ENCODE measurements at regions not wholly inside any gene's neighbourhood (a gene's known extent, or its start where the extent isn't known, plus 50 kb on each side); places are given as distances from the start of the nearest gene placed in this dataset.

GRCh38 chr1:65704318-65704717 lies 88.4 kb upstream of the PDE4B start:
- H3K4me1 ChIP-seq (ENCODE audit: insufficient read depth, low read length, poor library complexity, severe bottlenecking), result no peaks in the 10 kb centered on the region
- no peak for TF ChIP-seq EZH2 (IDR thresholded peaks at IDR 0.05; ENCODE audit: borderline replicate concordance, low read depth, low read length, poor library complexity, severe bottlenecking)
- no peak for TF ChIP-seq CTCF (conservative IDR thresholded peaks at IDR 0.05; ENCODE audit: low read depth, low read length)
- peaks cover 8% of the 10 kb centered on the region for H3K27me3 ChIP-seq (replicated peaks; ENCODE audit: insufficient read depth, low read depth, low read length, poor library complexity)
- no peak for DNase-seq (ENCODE audit: low spot score)
- POLR2A ChIA-PET (ENCODE audit: low non-redundant PET), result no interaction called here
- BruUV-seq (replicated peaks), result no TSS peak
- CTCF ChIA-PET, result no interaction called here
- intact Hi-C loops (cut with micrococcal nuclease; ENCODE audit: unreplicated experiment), result no loop called here
- no peaks in the 10 kb centered on the region for H3K9me3 ChIP-seq (ENCODE audit: low read depth, low read length, poor library complexity, severe bottlenecking)
- no peak overlapping the region for H3K27ac ChIP-seq (ENCODE audit: low read depth, low read length, poor library complexity, severe bottlenecking)
- no peak overlapping the region for H3K4me3 ChIP-seq (ENCODE audit: low read depth, low read length, poor library complexity, severe bottlenecking)
- H3K36me3 ChIP-seq (ENCODE audit: insufficient read depth, low read length, poor library complexity, severe bottlenecking), result no peaks in the 10 kb centered on the region

GRCh38 chr1:65717815-65718454 lies 74.8 kb upstream of the PDE4B start:
- Histone ChIP-seq H3K27me3 (replicated peaks; ENCODE audit: insufficient read depth, low read depth, low read length, poor library complexity) (no peaks in the 10 kb centered on the region), H3K27ac (ENCODE audit: low read depth, low read length, poor library complexity, severe bottlenecking) (no peak overlapping the region), H3K36me3 (ENCODE audit: insufficient read depth, low read length, poor library complexity, severe bottlenecking) (no peaks in the 10 kb centered on the region), H3K4me3 (ENCODE audit: low read depth, low read length, poor library complexity, severe bottlenecking) (no peak overlapping the region), H3K4me1 (ENCODE audit: insufficient read depth, low read length, poor library complexity, severe bottlenecking) (no peaks in the 10 kb centered on the region), H3K9me3 (ENCODE audit: low read depth, low read length, poor library complexity, severe bottlenecking) (no peaks in the 10 kb centered on the region)
- POLR2A ChIA-PET (ENCODE audit: low non-redundant PET), result no interaction called here
- BruUV-seq (replicated peaks), result no TSS peak
- peak; percentile 9 for DNase-seq (ENCODE audit: low spot score)
- intact Hi-C loops (cut with micrococcal nuclease; ENCODE audit: unreplicated experiment), result loop anchor here (5.0 kb wide), 1 partner anchor 524 kb away; no protein-coding TSS in a partner anchor
- TF ChIP-seq CTCF (conservative IDR thresholded peaks at IDR 0.05; ENCODE audit: low read depth, low read length) (peak; percentile 20; the same call in 1 of the 2 replicates), EZH2 (IDR thresholded peaks at IDR 0.05; ENCODE audit: borderline replicate concordance, low read depth, low read length, poor library complexity, severe bottlenecking) (no peak)
- CTCF ChIA-PET, result no interaction called here

- Histone ChIP-seq H3K9me3 (ENCODE audit: low read depth, low read length, poor library complexity, severe bottlenecking) (no peaks in the 10 kb centered on the region), H3K4me1 (ENCODE audit: insufficient read depth, low read length, poor library complexity, severe bottlenecking) (no peaks in the 10 kb centered on the region), H3K36me3 (ENCODE audit: insufficient read depth, low read length, poor library complexity, severe bottlenecking) (no peaks in the 10 kb centered on the region), H3K27ac (ENCODE audit: low read depth, low read length, poor library complexity, severe bottlenecking) (no peak overlapping the region), H3K4me3 (ENCODE audit: low read depth, low read length, poor library complexity, severe bottlenecking) (no peak overlapping the region), H3K27me3 (replicated peaks; ENCODE audit: insufficient read depth, low read depth, low read length, poor library complexity) (no peaks in the 10 kb centered on the region)
- ChIA-PET CTCF (no interaction called here), POLR2A (ENCODE audit: low non-redundant PET) (no interaction called here)
- TF ChIP-seq EZH2 (IDR thresholded peaks at IDR 0.05; ENCODE audit: borderline replicate concordance, low read depth, low read length, poor library complexity, severe bottlenecking) (no peak), CTCF (conservative IDR thresholded peaks at IDR 0.05; ENCODE audit: low read depth, low read length) (no peak)
- no peak for DNase-seq (ENCODE audit: low spot score)
- intact Hi-C loops (cut with micrococcal nuclease; ENCODE audit: unreplicated experiment), result loop anchor here (5.0 kb wide), 1 partner anchor 523 kb away; no protein-coding TSS in a partner anchor
- BruUV-seq (replicated peaks), result no TSS peak
These were observed 73.3 kb upstream of the PDE4B start for GRCh38 chr1:65719391-65719790.

All from A673 (cell line).